NOMO-1 (cell line): ENCODE measurements at regions not wholly inside any gene's neighbourhood (a gene's known extent, or its start where the extent isn't known, plus 50 kb on each side); places are given as distances from the start of the nearest gene placed in this dataset.

Experiments
- DNase-seq, 2 experiments: peaks; one replicate each; lab custom pipeline; 2025; ENCODE audit not compliant: unreplicated experiment in 2 of 2; lab: John Stamatoyannopoulos, UW

DNA sequence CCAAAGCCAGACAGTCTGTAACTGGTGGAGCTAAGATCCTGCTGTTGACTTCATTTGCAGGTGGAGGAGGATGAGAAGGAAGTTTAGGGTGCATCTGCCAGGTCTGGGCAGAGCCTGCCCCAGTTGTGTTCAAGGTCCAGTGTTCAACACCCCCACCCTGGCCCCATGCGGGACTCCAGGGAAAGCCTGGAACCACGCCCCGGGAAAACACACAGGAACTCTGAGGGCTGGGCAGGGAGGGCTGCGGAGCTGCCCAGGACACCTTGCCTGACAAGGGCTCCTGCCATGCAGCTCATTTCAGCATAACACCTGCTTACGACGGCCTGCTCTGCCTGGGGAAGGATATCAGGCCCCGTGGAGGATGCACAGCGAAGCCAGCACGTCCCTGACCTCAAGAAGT, 286.3 kb downstream of the XXYLT1 start:
- DNase-seq = no peak

DNA sequence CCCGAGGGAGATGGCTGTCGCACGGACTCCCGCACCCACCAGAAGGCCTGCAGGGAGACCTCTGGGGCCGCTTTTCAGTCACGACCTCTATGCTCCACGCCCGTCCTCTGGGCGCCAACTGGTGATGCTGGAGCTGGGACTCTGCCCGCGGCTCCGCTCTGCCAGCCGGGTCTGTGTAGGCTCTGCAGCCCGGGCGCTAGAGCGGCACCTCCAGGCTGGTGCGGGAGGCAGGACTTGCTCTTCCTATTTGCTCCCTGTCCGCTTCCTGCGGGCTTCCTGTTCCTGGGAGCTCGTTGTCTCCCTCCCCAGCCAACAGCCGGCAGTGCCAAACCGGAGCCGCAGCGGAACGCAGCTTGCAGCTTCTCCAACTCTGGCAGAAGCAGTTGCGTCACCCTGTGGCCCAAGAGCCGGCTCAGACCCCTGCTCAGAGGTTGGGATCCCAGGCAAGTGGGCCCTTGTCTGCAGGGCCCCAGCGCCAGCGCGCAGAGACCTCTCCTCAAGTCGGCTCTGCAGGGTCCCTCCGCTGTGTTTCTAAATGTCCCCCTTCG, 285.9 kb downstream of the XXYLT1 start:
- no peak for DNase-seq

DNA sequence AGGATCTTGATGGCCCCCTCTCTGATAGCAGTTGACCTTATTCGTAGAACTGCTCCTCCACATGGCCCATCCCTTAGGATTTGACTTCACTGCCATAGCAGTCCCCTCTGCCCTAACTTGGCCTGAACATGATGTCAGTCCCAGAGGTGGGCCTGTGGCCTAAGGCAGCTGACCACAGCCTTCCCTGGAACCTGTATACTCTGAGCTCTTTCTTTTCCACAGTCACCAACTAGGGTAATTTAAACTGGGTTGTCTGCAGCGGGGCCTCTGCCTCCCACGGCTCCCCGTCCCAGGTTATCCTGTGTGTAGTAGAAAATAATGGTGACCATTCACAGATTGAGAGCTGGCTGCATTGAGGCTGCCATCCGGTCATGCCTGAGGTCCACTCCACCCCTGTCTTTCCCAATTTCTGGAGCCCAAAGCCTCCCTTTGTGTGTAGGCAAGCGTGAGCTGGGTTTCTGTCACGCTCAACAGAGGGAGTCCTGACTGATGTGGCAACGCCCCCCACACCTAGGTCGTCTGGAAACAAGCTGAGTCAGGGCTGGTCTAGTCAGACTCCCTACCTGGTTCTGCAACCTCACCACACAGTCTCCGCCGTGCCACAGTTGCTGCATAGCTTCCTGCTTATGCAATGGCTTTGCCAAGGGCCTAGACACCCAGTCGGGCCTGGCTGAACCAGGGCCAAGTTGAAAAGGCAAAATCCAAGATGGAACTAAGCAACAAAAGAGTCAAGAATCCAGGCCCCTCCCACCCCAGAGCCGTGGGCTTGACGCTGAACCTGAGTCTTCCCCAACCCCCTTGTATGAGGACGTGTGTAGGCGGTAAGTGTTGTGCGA, 284.5 kb downstream of the XXYLT1 start:
- peak; percentile 79 to 81 for DNase-seq

DNA sequence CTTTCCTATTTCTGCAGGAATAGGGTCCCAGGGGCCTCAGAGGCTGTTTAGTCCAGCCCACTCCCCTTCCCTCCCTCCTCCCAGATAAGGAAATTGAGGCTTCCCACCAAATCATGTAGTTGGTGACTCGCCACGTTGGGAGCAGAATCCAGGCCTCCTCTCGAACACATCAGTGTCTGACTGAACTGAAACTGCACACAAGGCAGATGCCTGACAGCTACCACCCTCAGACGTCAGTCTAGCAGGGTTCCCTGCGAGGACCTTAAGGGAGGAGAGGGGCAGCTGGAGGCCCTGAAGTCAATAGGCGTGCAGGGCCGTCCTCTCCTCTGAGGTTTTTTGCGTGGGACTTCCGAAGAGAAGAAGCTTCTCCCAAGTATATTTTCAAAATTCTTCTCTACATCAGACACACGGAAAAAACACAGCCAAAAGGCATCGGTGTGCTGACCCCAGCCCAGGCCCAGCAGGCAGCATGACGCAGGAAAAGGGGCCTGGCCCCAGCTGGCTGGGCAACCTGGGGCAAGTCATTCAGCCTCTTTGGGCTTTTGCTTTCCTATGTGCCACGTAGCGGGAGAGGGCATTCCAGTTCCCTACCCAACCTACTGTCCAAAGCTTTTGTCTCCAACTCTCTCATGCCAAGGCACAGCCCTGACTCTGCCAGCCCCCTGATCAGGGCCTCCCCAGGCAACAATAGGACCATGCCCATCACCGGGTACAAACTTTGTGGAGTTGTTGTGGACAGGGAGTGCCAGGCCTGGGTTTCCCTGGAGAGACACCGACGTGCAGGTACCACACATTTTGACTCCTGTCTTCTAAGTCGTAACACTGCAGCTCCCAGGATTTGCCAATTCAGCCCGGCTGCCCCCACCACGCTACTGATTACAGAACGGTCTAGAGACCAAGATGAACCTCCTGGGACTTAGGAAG, 283.1 kb downstream of the XXYLT1 start:
- DNase-seq = no peak

DNA sequence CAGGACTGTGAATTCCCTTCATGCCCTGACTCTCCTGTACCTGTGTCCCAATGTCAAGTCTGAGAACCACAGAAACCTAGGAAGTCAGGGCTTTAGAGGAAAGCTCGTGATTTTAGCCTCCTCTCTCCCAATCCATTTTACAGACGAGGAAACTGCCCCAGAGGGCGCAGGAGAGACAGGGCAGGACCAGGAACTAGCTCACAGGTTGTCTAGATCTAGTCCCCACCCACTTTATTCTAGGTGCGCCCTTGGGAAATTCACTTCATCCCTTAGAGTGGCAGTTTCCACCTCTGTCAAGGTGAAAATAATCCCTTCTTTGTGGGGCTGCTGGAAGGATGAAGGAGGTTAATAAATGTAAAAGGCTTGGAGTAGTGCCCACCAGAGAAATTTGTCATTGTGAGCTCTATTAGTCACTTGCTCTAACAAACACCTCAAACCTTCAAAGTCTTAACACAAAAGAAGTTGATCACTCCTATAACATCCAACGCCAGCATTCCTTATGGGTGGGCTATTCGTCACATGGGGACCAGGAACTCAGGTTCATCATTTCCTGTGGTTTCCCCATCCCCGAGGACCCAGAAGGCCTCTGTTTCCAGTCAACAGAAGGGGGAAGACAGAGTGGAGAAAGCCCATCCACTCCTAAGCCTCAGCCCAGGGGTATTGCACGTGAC, 282.3 kb downstream of the XXYLT1 start:
- no peak for DNase-seq

- DNase-seq = no peak
Observed at GRCh38 chr3:194989241-194989640, 281.7 kb downstream of the XXYLT1 start.

GRCh38 chr3:194990454-194991337, 280.3 kb downstream of the XXYLT1 start:
- DNase-seq = no peak

DNA sequence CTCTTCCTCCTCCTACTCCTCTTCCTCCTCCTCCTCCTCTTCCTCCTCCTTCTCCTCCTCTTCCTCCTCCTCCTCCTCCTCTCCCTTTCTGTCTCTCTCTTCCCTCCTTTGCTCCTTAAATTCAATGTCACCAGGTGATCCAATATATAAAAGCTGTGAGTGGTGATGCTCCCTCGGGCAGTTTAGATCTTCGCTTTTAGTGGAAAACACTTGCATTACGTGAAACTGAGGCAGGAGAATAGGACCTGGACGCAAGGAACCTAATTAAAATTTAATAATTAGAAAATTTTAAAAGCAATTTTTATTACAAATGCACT, 279.7 kb downstream of the XXYLT1 start:
- DNase-seq = no peak

DNA sequence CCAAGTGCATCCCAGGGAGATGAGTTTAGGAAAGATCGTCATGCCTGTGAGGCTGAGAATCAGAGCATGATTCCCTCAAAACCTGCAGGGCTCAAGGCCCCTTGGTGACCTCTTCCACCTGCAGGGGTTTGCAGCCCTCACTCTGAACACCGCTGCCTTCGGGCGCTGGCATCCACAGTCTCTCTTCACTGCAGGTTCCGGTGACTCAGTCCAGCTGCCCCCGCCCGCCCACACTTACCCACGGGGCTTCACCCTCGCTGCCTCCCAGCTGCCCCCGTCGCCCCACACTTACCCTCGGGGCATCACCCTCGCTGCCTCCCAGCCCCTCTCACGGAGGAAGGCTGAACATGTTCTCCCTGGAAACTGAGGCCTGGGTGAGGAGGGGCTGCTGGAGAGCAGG, 277.1 kb downstream of the XXYLT1 start:
- no peak for DNase-seq

- no peak for DNase-seq
Observed at GRCh38 chr3:194994551-194994981, 276.4 kb downstream of the XXYLT1 start.

DNA sequence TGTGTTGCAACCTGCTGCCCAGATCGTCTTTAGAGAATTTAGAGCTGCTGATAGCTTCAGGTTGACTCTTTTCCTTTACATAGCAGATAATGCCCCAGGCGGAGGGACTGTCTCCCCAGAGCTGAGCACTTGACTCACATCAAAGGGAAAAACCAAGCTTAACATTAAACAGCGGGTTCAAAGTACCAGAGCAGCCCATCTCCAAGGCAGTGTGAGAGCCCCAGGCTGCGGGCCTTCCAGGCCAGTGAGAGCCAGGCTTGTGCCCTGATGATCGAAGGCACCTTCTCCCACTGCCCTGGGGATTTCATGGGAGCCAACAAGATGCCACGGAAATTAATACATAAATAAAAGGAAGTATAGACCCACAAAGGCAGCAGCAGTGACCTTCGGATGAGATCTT, 275.6 kb downstream of the XXYLT1 start:
- no peak for DNase-seq

- DNase-seq = no peak
Observed at GRCh38 chr3:194995922-194996321, 275.0 kb downstream of the XXYLT1 start.

DNA sequence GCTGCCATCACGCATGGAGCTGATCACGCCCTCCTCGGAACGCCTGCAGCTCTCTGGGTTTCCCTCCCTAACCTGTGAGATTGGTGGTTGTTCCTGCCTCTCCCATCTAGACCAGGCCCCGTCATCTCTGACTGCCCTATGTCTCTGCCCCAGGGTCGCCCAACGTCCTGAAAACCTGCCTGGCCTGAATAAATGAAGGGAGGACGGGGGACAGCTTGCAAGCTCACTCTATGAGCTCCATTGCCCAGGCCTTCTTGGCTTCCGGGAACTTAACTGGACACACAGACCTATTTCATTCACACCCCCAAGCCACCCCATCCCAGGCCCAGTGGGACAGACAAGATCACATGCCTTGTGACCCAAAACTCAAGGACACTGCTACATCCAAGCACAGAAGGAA, 274.2 kb downstream of the XXYLT1 start:
- no peak for DNase-seq

- no peak for DNase-seq
Observed at GRCh38 chr3:194998417-194998816, 272.5 kb downstream of the XXYLT1 start.

DNA sequence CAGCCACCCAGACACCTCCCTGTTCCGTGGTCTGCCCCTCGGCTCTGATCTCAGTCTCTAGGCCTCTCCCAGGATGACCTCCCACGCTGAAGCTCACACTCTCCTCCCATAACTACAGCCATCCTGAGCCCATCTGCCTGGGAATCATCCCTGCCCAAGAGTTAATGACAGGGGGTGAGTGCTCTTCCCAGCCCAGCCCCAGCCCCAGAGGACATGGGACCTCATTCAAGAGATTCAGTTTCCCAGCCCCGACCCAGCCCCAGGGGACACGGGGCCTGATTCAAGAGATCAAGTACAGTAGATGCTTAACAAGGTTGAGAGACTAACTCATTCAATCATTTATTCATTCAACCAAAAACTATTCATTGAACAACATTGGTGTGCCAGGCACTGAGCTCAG, 272.0 kb downstream of the XXYLT1 start:
- DNase-seq = no peak

DNA sequence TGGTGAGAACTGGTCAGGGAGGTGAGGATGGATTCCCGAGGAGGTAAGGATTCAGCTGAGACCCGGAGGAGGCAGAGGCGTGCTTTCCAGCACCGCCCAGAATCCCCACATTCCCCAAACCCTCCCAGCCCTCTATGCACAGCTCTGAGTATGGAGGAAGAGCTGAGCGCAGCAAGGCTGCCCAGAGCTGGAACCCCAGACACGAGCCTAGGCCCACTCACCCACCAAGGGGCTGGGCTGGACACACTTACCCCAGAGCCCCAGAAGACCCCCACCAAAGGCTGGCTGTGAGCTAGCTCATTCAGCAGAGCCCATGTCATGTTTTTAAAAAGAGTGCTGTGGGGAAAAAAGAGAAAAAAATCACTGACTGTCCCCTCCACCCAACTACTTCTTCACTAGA, 271.5 kb downstream of the XXYLT1 start:
- no peak for DNase-seq

GRCh38 chr3:195001261-195001660, 269.7 kb downstream of the XXYLT1 start:
- DNase-seq = no peak

DNA sequence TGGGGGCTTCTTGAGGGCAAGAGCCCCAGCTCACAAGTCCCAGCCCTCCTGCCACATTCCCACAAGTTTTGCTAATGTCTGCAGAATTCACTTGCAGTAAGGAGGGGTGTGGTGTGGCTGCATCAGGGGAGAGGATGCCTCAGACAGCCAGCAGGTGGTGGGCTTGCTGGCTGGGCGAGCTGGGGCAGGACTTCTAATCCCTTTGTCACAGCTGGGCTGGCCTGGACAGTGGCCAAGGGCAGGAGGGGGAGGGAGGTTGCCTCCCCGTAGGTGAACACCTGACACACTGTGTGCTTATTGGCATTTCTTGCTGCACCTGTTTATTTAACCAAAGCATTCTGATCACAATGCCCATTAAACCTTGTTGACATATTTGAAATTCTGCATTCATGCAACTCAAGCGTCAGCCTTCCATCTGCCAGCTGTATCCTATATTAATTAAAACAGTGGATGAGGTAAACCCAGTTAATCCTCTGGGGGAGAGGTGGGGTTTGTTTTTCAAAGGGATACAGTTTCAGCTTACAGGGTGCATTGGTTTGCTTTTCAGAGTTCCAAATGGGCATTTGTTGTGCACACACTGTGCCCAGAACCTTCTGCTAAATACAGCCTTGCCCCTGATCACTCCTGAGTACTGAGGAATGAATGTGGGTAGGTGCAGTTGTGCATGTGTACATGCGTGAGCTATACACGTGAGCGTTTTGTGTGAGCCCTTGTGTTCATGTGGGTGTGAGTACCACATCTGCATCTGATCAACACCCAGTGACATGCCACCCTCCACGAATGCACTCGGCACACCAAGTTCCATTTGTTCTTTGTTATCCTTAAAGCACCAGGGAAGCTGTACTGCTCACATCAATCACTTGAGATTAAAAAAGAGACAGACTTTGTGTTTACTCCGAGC, 268.7 kb downstream of the XXYLT1 start:
- DNase-seq = peak; percentile 67 to 72
